Endothelial cell of umbilical vein (primary cell): ENCODE measurements at regions not wholly inside any gene's neighbourhood (a gene's known extent, or its start where the extent isn't known, plus 50 kb on each side); places are given as distances from the start of the nearest gene placed in this dataset.

Source experiments
- BruUV-seq: library from RNA; stranded (reverse); fragments of 400-500 nt; replicated peaks from 2 replicates; lab custom pipeline; 2021; lab: Mats Ljungman, UMichigan
- CTCF ChIA-PET: fragments of 300-600, 350-600 bp; sonication (Branson Sonifier 250); formaldehyde crosslinking; loops from one replicate; lab custom pipeline; 2021; ENCODE audit warnings: antibody characterized with exemption, inconsistent platforms; lab: Charles Lee
- POLR2A ChIA-PET: fragments of 300-600, 350-600 bp; sonication (Branson Sonifier 250); formaldehyde crosslinking; loops from one replicate; lab custom pipeline; 2021; ENCODE audit warnings: antibody characterized with exemption, inconsistent platforms; lab: Charles Lee
- DNase-seq: peaks from one replicate; pipeline ENCODE4 v3.0.0-alpha.2; 2011; ENCODE audit warnings: low read depth, low spot score
- FAIRE-seq: peaks from 2 replicates; lab custom pipeline; 2011; peaks lifted over from hg19 to GRCh38; lab: Jason Lieb, UNC
- H2AFZ ChIP-seq: 2 replicates; pipeline ENCODE4 v1.6.0; 2012; ENCODE audit warnings: low read depth, low read length, control low read depth, inconsistent platforms
- H3K27ac ChIP-seq: 2 replicates; pipeline ENCODE4 v1.5.1; 2011; ENCODE audit warnings: low read depth, mild to moderate bottlenecking, control low read depth, low read length, moderate library complexity; ENCODE audit not compliant: insufficient read depth
- H3K27me3 ChIP-seq, 2 experiments: 2 replicates each; pipeline versions ENCODE4 v1.6.0 to v1.6.1; 2011; ENCODE audit warnings: low read length in 2 of 2, mixed read lengths in 1 of 2; ENCODE audit not compliant: control insufficient read depth in 2 of 2, insufficient read depth in 2 of 2
- H3K36me3 ChIP-seq, 2 experiments: 2 replicates in 1 of 2; 3 replicates in 1 of 2; pipeline ENCODE4 v1.5.1; 2011; ENCODE audit warnings: low read length in 2 of 2, mild to moderate bottlenecking in 1 of 2, moderate library complexity in 1 of 2; ENCODE audit not compliant: control insufficient read depth in 2 of 2, insufficient read depth in 2 of 2; ENCODE audit errors: extremely low read depth in 1 of 2
- H3K4me1 ChIP-seq: 3 replicates; pipeline ENCODE4 v1.5.1; 2011; ENCODE audit warnings: mild to moderate bottlenecking, low read length; ENCODE audit not compliant: control insufficient read depth, insufficient read depth; ENCODE audit errors: extremely low read depth
- H3K4me2 ChIP-seq: 2 replicates; pipeline ENCODE4 v1.6.1; 2011; ENCODE audit warnings: low read length, control low read depth, mixed read lengths; ENCODE audit not compliant: insufficient read depth
- H3K4me3 ChIP-seq, 3 experiments: fragments of 200-600 bp in 1 of 3; sonication (generic), shearing (Covaris generic) in 1 of 3; replicated peaks in 1 of 3; 2 replicates each; pipeline ENCODE4 v1.5.1; 2011 to 2016; ENCODE audit warnings: control low read depth in 3 of 3, low read length in 3 of 3, mild to moderate bottlenecking in 2 of 3, inconsistent platforms in 1 of 3, low read depth in 1 of 3, moderate library complexity in 1 of 3; ENCODE audit not compliant: insufficient read depth in 1 of 3
- H3K79me2 ChIP-seq: 2 replicates; pipeline ENCODE4 v1.6.0; 2012; ENCODE audit warnings: low read length, inconsistent platforms; ENCODE audit not compliant: control insufficient read depth, insufficient read depth
- H3K9ac ChIP-seq: replicated peaks from 2 replicates; pipeline ENCODE3; 2011; ENCODE audit warnings: low read length, control low read depth; ENCODE audit not compliant: insufficient read depth; ENCODE audit errors: extremely low read depth
- H3K9me1 ChIP-seq: replicated peaks from 3 replicates; pipeline ENCODE4 v1.6.0; 2011; ENCODE audit warnings: mild to moderate bottlenecking, low read length; ENCODE audit not compliant: control insufficient read depth, insufficient read depth; ENCODE audit errors: extremely low read depth
- H3K9me3 ChIP-seq: replicated peaks from 2 replicates; pipeline ENCODE4 v1.5.1; 2012; ENCODE audit warnings: low read length, inconsistent platforms; ENCODE audit not compliant: control insufficient read depth, insufficient read depth
- H4K20me1 ChIP-seq: replicated peaks from 2 replicates; pipeline ENCODE3; 2011; ENCODE audit warnings: mild to moderate bottlenecking, low read length; ENCODE audit not compliant: control insufficient read depth, insufficient read depth; ENCODE audit errors: extremely low read depth
- EZH2 ChIP-seq: IDR thresholded peaks from 2 replicates; pipeline ENCODE4 v1.6.1; 2012; ENCODE audit warnings: borderline replicate concordance, low read depth, mild to moderate bottlenecking, moderate library complexity, low read length, inconsistent platforms; ENCODE audit not compliant: severe bottlenecking
- FOS ChIP-seq: IDR thresholded peaks from 2 replicates; pipeline ENCODE4 v1.6.1; 2011; ENCODE audit warnings: mild to moderate bottlenecking, low read length, moderate library complexity, borderline replicate concordance; ENCODE audit not compliant: insufficient read depth
- GATA2 ChIP-seq: IDR thresholded peaks from 2 replicates; pipeline ENCODE4 v1.7.0; 2011; ENCODE audit warnings: low read depth, mild to moderate bottlenecking, moderate library complexity, mixed read lengths, low read length; ENCODE audit not compliant: insufficient read length, insufficient read depth
- JUN ChIP-seq: IDR thresholded peaks from 2 replicates; pipeline ENCODE4 v1.6.1; 2011; ENCODE audit warnings: borderline replicate concordance, low read depth; ENCODE audit not compliant: insufficient read length, insufficient read depth
- MYC ChIP-seq: IDR thresholded peaks from one replicate; pipeline ENCODE4 v1.6.1; 2011; ENCODE audit warnings: mild to moderate bottlenecking, low read depth, low read length
- POLR2A ChIP-seq: IDR thresholded peaks from 2 replicates; pipeline ENCODE4 v1.6.1; 2012; ENCODE audit warnings: low read depth, mild to moderate bottlenecking, control low read depth, low read length
- POLR2AphosphoS5 ChIP-seq: IDR thresholded peaks from 2 replicates; pipeline ENCODE4 v1.6.1; 2012; ENCODE audit warnings: low read depth, mild to moderate bottlenecking, control low read depth, low read length, moderate library complexity; ENCODE audit not compliant: insufficient read depth
- dilution Hi-C: fragments of 300-500 bp; cut with MboI; formaldehyde crosslinking; loops from one replicate; pipeline ENCODE4 v1.15.0; 2019; ENCODE audit warnings: low sequenced_read_pairs; ENCODE audit not compliant: extremely low pct_ligation_motif_present
- intact Hi-C: fragments of 100-400 bp; cut with micrococcal nuclease; formaldehyde crosslinking; loops from one replicate; pipeline ENCODE4 v1.10.0; 2022
- TF ChIP-seq, protein P1 (sequence below): IDR thresholded peaks from 2 replicates; pipeline ENCODE4 v1.6.1; 2011; ENCODE audit not compliant: insufficient read depth, insufficient read length
- TF ChIP-seq, protein P2 (sequence below), 2 donors: IDR thresholded peaks; 1 replicate in 1 of 2; 2 replicates in 1 of 2; pipeline ENCODE4 v1.5.1; 2011; ENCODE audit warnings: low read length in 2 of 2, mild to moderate bottlenecking in 2 of 2, moderate library complexity in 2 of 2, control low read depth in 1 of 2, inconsistent platforms in 1 of 2, low read depth in 1 of 2; ENCODE audit not compliant: insufficient read depth in 1 of 2; ENCODE audit errors: extremely low read depth in 1 of 2

DNA sequence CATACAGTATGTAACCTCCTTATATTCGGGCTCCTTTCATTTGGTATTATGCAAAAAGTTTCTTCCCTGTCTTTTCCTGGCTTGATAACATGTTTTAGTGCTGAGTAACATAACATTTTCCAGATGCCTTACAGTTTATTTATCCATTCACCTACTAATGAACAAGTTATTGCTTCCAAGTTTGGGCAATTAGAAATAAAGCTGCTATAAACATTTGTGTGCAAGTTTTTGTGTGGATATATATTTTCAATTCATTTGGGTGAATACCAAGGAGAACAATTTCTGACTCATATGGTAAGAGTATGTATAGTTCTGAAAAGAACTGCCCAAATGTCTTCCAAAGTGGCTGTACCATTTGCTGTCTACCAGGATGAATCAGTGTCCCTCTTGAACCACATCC is 360.9 kb downstream of the PCDH17 start:
- no peaks in the 10 kb centered on the region for H3K9me3 ChIP-seq
- dilution Hi-C loops: no loop called here
- no peak overlapping the region for H3K4me3 ChIP-seq
- DNase-seq (no peak), FAIRE-seq (no peak)
- no peaks in the 10 kb centered on the region for H3K27me3 ChIP-seq
- ChIA-PET CTCF (no interaction called here), POLR2A (no interaction called here)
- H3K27ac ChIP-seq: no peak overlapping the region
- no TSS peak for BruUV-seq
- no peak overlapping the region for H3K9ac ChIP-seq
- H2AFZ ChIP-seq: no peak overlapping the region
- no peaks in the 10 kb centered on the region for H3K36me3 ChIP-seq
- H3K9me1 ChIP-seq: no peaks in the 10 kb centered on the region
- intact Hi-C loops: no loop called here
- H3K79me2 ChIP-seq: no peaks in the 10 kb centered on the region
- no peak for TF ChIP-seq POLR2AphosphoS5
- TF ChIP-seq, protein P1, sequence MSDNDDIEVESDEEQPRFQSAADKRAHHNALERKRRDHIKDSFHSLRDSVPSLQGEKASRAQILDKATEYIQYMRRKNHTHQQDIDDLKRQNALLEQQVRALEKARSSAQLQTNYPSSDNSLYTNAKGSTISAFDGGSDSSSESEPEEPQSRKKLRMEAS: no peak
- TF ChIP-seq MYC: no peak
- TF ChIP-seq POLR2A: no peak
- TF ChIP-seq GATA2: no peak
- TF ChIP-seq, protein P2, sequence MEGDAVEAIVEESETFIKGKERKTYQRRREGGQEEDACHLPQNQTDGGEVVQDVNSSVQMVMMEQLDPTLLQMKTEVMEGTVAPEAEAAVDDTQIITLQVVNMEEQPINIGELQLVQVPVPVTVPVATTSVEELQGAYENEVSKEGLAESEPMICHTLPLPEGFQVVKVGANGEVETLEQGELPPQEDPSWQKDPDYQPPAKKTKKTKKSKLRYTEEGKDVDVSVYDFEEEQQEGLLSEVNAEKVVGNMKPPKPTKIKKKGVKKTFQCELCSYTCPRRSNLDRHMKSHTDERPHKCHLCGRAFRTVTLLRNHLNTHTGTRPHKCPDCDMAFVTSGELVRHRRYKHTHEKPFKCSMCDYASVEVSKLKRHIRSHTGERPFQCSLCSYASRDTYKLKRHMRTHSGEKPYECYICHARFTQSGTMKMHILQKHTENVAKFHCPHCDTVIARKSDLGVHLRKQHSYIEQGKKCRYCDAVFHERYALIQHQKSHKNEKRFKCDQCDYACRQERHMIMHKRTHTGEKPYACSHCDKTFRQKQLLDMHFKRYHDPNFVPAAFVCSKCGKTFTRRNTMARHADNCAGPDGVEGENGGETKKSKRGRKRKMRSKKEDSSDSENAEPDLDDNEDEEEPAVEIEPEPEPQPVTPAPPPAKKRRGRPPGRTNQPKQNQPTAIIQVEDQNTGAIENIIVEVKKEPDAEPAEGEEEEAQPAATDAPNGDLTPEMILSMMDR (IDR thresholded peaks at IDR 0.05; ENCODE audit: extremely low read depth in 1 of 2, insufficient read depth in 1 of 2, low read depth in 1 of 2, low read length in 2 of 2): no peak
- no peak for TF ChIP-seq FOS
- no peak for TF ChIP-seq JUN
- no peak for TF ChIP-seq EZH2
- H3K4me1 ChIP-seq: no peaks in the 10 kb centered on the region
- H4K20me1 ChIP-seq: no peaks in the 10 kb centered on the region
- no peak overlapping the region for H3K4me2 ChIP-seq
